Transverse colon (tissue), 4 donors: ENCODE measurements at regions not wholly inside any gene's neighbourhood (a gene's known extent, or its start where the extent isn't known, plus 50 kb on each side); places are given as distances from the start of the nearest gene placed in this dataset.

Experiments used
- DNase-seq: peaks from one replicate; pipeline ENCODE4 v3.0.0-alpha.2; 2019
- H3K27ac ChIP-seq, 4 donors: fragments of 200-600 bp; sonication (generic); 2 replicates each; pipeline ENCODE4 v1.5.1; 2016 to 2018; ENCODE audit warnings: inconsistent platforms in 4 of 4
- H3K27me3 ChIP-seq: fragments of 200-600 bp; sonication (generic); 2 replicates; pipeline ENCODE4 v1.5.1; 2017; ENCODE audit warnings: inconsistent platforms
- H3K36me3 ChIP-seq, 4 donors: fragments of 200-600 bp; sonication (generic); 2 replicates each; pipeline ENCODE4 v1.5.1; 2017 to 2019; ENCODE audit warnings: inconsistent platforms in 4 of 4
- H3K4me1 ChIP-seq, 4 donors: fragments of 200-600 bp; sonication (generic); 2 replicates each; pipeline ENCODE4 v1.5.1; 2017 to 2020; ENCODE audit warnings: inconsistent platforms in 4 of 4
- H3K4me3 ChIP-seq, 4 donors: fragments of 200-600 bp; sonication (generic); 1 replicate in 1 of 4; 2 replicates in 3 of 4; pipeline versions ENCODE4 v1.5.1 to v1.6.1; 2017 to 2019; ENCODE audit warnings: inconsistent platforms in 4 of 4
- H3K9me3 ChIP-seq, 2 donors: fragments of 200-600 bp; sonication (generic); 2 replicates each; pipeline ENCODE4 v1.5.1; 2017 to 2019; ENCODE audit warnings: inconsistent platforms in 2 of 2
- EP300 ChIP-seq: sonication (generic); formaldehyde crosslinking; IDR thresholded peaks from one replicate; pipeline ENCODE4 v1.6.1; 2017; ENCODE audit warnings: antibody characterized with exemption, low read depth
- POLR2A ChIP-seq: fragments of 450-650 bp; IDR thresholded peaks from one replicate; pipeline ENCODE4 v1.6.1; 2016; ENCODE audit warnings: antibody characterized with exemption, mild to moderate bottlenecking, moderate library complexity
- POLR2AphosphoS5 ChIP-seq, 3 donors: sonication (generic); formaldehyde crosslinking; IDR thresholded peaks; one replicate each; pipeline ENCODE4 v1.6.1; 2016; ENCODE audit warnings: antibody characterized with exemption in 3 of 3
- WGBS, 2 donors: methylation state at CpG; one replicate each; pipeline ENCODE4 v1.1.5; 2018; ENCODE audit warnings: low coverage in 1 of 2; 5-methylcytosine and 5-hydroxymethylcytosine counted together
- in situ Hi-C, 4 donors: fragments of 200-750 bp; cut with MboI; loops; one replicate each; pipeline versions ENCODE4 v1.15.0 to v1.15.1; 2017; ENCODE audit warnings: low sequenced_read_pairs in 3 of 4, low pct_ligation_motif_present in 1 of 4, low pct_unique_long_range_greater_than_20kb in 1 of 4
- intact Hi-C: fragments of 100-400 bp; cut with DNase I; formaldehyde crosslinking; loops from one replicate; pipeline ENCODE4 v1.15.1; 2023; ENCODE audit warnings: low total_unique reads
- TF ChIP-seq, protein P1 (sequence below), 5 experiments: fragments of 200-600 bp in 3 of 5; fragments of 450-650 bp in 2 of 5; sonication (generic) in 3 of 5; IDR thresholded peaks; 1 replicate in 2 of 5; 2 replicates in 3 of 5; pipeline ENCODE4 v1.5.1; 2016 to 2017; ENCODE audit warnings: antibody characterized with exemption in 5 of 5, inconsistent platforms in 3 of 5, mild to moderate bottlenecking in 2 of 5, moderate library complexity in 1 of 5

- no peaks in the 10 kb centered on the region for H3K27me3 ChIP-seq
- no peak for TF ChIP-seq POLR2AphosphoS5 (IDR thresholded peaks at IDR 0.05)
- TF ChIP-seq, protein P1, sequence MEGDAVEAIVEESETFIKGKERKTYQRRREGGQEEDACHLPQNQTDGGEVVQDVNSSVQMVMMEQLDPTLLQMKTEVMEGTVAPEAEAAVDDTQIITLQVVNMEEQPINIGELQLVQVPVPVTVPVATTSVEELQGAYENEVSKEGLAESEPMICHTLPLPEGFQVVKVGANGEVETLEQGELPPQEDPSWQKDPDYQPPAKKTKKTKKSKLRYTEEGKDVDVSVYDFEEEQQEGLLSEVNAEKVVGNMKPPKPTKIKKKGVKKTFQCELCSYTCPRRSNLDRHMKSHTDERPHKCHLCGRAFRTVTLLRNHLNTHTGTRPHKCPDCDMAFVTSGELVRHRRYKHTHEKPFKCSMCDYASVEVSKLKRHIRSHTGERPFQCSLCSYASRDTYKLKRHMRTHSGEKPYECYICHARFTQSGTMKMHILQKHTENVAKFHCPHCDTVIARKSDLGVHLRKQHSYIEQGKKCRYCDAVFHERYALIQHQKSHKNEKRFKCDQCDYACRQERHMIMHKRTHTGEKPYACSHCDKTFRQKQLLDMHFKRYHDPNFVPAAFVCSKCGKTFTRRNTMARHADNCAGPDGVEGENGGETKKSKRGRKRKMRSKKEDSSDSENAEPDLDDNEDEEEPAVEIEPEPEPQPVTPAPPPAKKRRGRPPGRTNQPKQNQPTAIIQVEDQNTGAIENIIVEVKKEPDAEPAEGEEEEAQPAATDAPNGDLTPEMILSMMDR (IDR thresholded peaks at IDR 0.05): no peak
- TF ChIP-seq EP300: no peak
- TF ChIP-seq POLR2A: no peak
- intact Hi-C loops (no loop called here), in situ Hi-C loops (no loop called here)
- no peak for DNase-seq
- no peak overlapping the region for H3K4me3 ChIP-seq
- H3K9me3 ChIP-seq: no peaks in the 10 kb centered on the region
- H3K4me1 ChIP-seq: no peaks in the 10 kb centered on the region
- WGBS, 2 donors: 67 to 83% methylated on average over 2 to 3 of the region's 3 CpGs
- H3K27ac ChIP-seq: no peak overlapping the region
- H3K36me3 ChIP-seq: no peaks in the 10 kb centered on the region
Measured at GRCh38 chr11:21761000-21761399, 431.9 kb upstream of the ANO5 start.

GRCh38 chr11:21768388-21768787 is 424.5 kb upstream of the ANO5 start:
- 69 to 100% methylated on average over 3 of the region's 3 CpGs for WGBS, 2 donors
- H3K27me3 ChIP-seq: no peaks in the 10 kb centered on the region
- intact Hi-C loops (no loop called here), in situ Hi-C loops (no loop called here)
- H3K4me3 ChIP-seq: no peak overlapping the region
- H3K4me1 ChIP-seq: no peaks in the 10 kb centered on the region
- peaks cover 0 to 3% of the 10 kb centered on the region in 2 donors for H3K9me3 ChIP-seq
- DNase-seq: no peak
- TF ChIP-seq EP300 (no peak), POLR2AphosphoS5 (IDR thresholded peaks at IDR 0.05) (no peak), POLR2A (no peak)
- TF ChIP-seq, protein P1 (IDR thresholded peaks at IDR 0.05): no peak
- H3K27ac ChIP-seq: no peak overlapping the region
- H3K36me3 ChIP-seq: no peaks in the 10 kb centered on the region

- 59 to 68% methylated on average over 3 of the region's 3 CpGs for WGBS, 2 donors
- DNase-seq: no peak
- intact Hi-C loops: no loop called here
Measured at GRCh38 chr11:21769188-21769587, 423.7 kb upstream of the ANO5 start.

DNA sequence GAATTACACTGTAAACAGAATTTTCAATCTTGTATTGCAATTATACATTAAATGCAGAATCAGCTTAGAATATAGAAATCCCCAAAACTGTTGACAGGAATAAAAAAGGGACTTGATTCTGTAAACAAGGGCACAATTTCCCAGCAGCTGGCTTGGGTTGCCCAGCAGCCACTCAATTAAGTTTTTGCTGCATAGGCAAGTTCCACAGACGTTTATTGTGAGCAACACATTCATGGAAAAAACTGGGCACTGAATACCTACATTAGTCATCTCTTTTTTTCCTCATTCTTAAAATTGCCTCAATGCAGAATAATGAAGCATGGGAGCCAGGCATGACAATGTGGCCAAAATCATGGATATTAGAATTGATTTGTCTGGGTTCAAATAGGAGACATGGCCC is 421.8 kb upstream of the ANO5 start:
- DNase-seq: no peak
- no peak for TF ChIP-seq POLR2A
- TF ChIP-seq, protein P1 (IDR thresholded peaks at IDR 0.05): no peak
- TF ChIP-seq POLR2AphosphoS5 (IDR thresholded peaks at IDR 0.05): no peak
- Histone ChIP-seq H3K36me3 (no peaks in the 10 kb centered on the region), H3K27me3 (no peaks in the 10 kb centered on the region), H3K4me1 (no peaks in the 10 kb centered on the region), H3K9me3 (peaks cover 3% of the 10 kb centered on the region in 2 donors), H3K4me3 (no peak overlapping the region), H3K27ac (no peak overlapping the region)
- in situ Hi-C loops: no loop called here
- 23 to 38% methylated on average over 1 of the region's 1 CpG for WGBS, 2 donors
- intact Hi-C loops: no loop called here

More at GRCh38 chr11:21769188-21769587, 423.7 kb upstream of the ANO5 start:
- in situ Hi-C loops: no loop called here
- Histone ChIP-seq H3K9me3 (peaks cover 0 to 3% of the 10 kb centered on the region in 2 donors), H3K27me3 (no peaks in the 10 kb centered on the region), H3K36me3 (no peaks in the 10 kb centered on the region), H3K4me3 (no peak overlapping the region), H3K27ac (no peak overlapping the region), H3K4me1 (no peaks in the 10 kb centered on the region)
- no peak for TF ChIP-seq POLR2A
- TF ChIP-seq, protein P1 (IDR thresholded peaks at IDR 0.05): no peak
- TF ChIP-seq EP300: no peak
- no peak for TF ChIP-seq POLR2AphosphoS5 (IDR thresholded peaks at IDR 0.05)
